Stimulated activated CD8-positive, alpha-beta memory T cell treated with anti-CD3 and anti-CD28 coated beads, Interleukin-4, amount 100 ng/mL, for 24 hours (primary cell): ENCODE measurements at regions not wholly inside any gene's neighbourhood (a gene's known extent, or its start where the extent isn't known, plus 50 kb on each side); places are given as distances from the start of the nearest gene placed in this dataset.

Experiments
- DNase-seq: peaks from one replicate; pipeline ENCODE4 v3.0.0-alpha.2; 2020; ENCODE audit warnings: low read depth

DNA sequence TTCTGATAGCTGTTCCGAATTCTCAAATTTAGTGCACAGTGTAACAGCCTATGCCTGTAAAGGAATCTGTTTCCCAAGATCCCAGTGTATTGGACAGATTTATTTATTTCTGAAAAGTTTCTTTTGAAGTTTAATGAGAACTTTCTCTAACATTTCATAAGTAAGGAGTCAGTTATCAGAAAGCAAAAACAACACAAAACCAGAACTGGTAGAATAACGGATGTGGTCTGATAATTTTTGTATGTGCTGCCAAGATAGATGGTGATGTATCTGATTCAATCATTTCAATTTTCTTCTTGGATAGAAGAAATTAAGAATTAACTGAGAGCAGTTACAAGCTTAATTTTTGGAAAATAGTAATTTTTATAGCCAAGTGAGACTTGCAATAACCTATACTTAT is 374.3 kb downstream of the SOCS6 start:
- DNase-seq: no peak

DNA sequence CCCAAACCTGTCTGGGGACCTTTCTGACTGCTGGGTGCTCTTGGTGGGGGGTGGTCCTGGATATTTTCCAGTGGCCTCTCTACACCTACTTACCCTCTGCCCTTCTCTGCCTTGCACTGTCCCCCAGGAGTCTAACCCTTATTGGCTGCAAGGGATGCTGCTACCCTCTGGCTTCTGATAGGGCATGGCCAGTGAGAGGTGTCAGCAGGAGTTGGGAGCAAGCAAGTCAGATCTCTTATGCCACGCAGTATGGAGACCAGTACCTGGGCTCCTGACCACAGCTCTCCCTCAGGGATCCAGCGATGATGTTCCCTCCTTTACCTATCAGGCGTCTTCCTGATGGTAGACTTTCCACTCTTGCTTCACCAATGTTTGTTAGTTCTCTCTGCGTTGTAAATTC is 373.7 kb downstream of the SOCS6 start:
- no peak for DNase-seq

DNA sequence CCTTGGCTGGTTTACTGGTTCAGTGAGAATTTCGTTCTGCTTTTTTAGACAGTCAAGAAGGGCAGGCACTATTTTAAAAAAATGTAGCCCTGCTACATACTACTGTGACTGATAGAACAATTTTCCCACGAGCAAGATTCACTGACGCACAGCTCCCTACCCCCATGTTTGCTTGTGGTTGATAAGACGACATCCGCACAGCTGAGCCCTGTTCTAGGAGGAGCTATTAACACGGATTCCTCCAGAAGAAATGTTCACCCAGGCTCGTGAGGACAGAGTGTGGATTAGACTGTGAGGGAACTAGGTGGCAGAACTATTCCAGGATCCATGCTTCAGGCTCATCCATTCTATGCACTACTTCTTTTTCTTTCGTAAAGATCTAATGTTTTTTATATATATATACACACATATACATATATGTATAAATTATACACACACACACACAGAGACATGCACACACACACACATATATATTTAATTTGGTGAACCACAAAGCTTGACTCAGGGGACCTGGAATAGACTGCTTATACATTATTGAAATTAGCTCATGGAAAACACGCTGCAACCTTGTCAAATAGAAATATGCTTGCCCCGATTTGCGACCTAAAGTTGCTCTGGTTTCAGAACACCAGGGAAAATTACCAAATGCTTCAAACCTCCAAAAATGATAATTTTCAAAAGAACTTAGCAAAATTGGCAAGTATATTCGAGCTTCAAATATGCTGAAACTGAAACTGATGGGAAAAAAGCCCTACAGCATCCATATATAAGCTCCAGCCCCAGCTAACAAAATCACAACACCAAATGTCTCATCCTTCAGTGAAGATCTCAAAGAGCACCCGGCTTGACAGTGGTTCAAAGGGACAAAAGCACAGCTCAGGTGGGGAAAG is 370.4 kb downstream of the SOCS6 start:
- DNase-seq: peak; percentile 5

DNA sequence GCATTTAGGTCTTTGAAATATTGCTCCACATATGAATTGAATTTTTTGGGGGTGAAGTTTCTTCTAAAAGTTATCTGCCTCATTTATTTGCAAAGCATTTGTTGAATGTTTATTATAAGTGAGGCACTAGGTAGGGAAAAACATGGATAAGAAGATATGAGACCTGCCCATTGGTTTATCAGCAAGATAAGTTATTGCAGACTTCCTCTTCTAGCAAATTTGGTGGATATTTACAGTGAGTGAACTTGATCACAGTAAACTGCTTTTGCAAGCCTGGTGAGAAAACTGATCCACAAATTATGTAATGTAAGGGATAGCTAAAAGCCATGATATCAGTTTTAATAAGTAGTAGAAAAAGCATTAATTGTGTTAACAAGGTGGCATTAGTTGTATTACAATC is 364.8 kb downstream of the SOCS6 start:
- DNase-seq: no peak

DNA sequence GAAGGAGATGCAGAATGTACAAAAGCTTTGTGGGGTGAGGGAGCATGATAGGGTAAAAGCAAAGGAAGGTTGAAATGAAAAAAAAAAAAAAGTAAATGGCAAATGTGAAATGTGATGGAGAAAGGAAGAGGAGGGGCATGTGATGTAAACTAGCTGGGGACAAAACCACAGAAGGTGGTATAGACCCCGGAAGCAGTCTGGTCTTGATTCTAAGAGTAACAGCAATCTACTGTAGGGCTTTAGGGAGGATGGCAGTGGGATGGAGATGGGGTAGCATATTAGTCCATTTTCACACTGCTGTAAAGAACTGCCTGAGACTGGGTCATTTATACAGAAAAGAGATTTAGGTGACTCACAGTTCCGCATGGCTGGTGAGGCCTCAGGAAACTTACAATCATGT is 362.0 kb downstream of the SOCS6 start:
- no peak for DNase-seq

DNA sequence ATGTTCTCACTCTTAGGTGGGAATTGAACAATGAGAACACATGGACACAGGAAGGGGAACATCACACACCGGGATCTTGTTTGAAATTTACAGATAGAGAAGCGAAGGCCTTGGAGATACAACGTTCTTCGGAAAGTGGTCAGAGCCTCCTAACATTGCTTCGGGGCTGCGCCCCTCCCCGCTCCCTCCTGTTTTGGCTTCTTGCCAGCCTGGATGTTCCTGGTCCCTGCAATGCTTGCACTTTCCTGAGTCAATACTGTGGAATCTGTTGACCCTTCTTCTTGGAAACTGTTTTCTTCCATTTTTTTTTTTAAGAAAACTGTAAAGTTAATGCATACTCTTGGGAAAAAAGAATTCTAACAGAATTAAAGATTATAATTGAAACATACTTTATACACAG is 360.8 kb downstream of the SOCS6 start:
- DNase-seq: no peak

DNA sequence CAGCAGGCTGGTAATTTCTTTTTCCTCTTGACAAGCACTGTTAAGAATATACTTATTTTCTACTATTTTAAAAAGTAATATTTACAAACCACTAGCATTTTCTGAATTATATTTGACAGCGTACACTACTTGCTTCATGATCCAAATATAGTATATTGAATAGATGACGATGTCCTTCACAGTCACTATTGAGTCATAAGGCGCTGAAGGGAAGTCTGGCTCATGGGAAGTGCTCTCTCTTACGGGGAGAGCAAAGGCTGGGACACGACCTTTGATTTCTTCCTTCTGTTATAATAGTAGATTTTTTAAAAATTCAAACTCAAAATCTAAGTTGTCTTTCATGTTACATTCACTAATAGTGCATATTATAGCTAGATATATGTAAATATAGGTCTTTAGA is 357.1 kb downstream of the SOCS6 start:
- no peak for DNase-seq

DNA sequence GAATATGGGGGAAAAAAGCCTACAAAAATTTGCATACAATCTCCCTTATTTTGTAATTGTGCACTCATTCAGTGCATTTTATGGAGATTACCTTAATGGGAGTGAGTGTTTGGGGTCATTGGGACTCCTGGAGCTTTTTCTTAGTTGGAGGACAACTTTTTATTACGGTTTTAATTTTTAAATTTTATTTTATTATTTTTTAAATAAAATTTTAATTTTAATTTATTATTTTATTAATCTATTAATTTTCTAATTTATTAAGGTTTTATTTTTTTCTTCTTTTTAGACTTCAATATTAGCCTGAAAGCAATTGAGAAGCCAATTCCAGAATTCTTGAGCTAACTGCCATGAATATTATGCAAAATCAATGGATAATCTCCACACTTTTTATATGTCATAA is 355.0 kb downstream of the SOCS6 start:
- no peak for DNase-seq

DNA sequence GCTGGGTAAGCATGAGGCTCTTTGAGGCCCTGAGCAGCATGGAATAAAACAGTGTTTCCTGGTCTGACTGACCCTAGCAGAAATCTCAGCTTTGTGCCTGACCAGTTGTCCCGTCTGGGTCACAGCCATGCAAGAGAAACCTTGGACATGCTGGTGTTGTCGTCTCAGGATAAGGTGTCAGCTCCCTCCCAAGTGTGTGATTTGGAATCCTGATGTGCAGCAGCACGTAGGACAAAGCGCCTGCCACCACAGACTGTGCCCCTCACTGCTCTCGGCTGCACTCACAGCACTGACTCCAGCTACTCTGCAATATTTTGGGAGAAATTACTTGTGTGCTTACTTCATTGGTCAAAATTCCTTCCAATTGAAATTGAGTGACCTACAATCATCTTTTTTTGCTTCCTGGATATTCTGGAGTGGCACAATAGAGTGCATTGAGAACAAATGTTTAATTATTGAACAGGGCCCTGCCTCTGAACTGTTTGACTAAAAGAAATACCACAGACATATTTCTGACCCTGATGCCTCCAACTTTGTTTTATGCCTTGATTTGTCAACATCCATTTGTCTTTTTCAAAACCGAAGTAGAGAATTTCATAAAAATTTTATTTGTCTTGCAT is 352.4 kb downstream of the SOCS6 start:
- no peak for DNase-seq

DNA sequence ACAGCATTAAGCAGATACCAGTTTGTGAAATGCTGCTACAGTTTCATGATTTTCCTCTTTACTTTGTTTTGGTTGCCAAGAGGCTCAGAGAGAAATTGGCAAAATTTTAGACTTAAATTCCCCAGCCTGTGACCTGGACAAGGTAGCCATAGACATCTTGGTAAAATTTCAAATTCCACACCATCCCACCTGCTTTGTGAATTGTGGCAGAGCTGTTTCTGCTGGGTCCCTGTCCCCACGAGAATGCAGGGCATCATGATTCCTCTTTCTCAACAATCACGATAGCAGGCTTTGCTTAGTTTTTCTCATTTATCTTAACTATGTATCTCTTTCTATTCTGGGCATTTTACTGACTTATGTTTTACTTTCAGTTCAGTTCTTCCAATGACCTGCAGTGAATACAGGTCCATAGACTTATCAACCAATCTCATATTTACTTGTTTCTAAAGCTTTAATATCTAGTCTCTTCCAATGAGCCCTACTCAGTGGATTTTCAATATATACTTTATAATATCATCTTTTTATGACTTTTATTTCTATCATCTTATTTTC is 351.6 kb downstream of the SOCS6 start:
- DNase-seq: no peak

DNA sequence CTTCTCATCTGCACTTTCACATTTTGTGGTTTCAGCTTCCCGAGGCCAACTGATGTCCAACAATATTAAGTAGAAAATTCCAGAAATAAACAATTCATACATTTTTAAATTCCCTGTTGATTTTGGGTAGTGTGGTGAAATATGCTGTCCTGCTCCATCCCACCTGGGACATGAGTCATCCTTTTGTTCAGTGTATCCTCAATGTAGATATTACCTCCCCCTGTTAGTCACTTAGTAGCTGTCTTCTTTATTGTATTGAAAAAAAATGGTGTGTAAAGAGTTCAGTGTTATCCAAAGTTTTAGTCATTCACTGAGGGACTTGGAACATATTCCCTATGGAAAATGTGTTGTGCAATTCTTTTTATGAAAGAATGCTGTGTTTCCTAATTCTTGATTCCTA is 348.1 kb downstream of the SOCS6 start:
- DNase-seq: no peak

DNA sequence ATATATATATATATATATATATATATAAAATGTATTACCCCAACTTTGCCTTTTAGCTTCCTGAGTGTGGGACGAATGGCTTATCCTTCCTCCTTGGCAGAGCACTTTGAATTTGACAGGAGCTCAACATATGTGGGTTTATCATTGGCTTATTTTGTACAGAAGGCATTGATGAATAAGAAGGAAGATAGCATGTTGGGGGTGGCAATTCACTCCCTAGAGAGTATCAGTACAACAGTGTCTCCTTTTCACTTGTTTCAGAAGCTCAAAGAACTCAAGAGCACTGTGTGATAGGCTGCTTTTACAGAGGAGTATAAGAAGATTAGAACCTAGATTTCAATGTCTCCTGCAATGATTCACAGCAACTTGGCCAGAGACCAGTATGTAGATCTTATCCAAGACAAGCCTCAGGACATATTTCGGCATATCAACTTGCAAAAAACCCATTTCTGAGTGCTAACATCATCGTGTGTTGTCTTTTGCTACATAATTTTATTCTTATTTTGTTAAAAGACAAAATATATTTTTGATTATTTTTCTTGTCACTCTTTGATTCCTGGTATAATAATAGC is 345.8 kb downstream of the SOCS6 start:
- DNase-seq: no peak

DNA sequence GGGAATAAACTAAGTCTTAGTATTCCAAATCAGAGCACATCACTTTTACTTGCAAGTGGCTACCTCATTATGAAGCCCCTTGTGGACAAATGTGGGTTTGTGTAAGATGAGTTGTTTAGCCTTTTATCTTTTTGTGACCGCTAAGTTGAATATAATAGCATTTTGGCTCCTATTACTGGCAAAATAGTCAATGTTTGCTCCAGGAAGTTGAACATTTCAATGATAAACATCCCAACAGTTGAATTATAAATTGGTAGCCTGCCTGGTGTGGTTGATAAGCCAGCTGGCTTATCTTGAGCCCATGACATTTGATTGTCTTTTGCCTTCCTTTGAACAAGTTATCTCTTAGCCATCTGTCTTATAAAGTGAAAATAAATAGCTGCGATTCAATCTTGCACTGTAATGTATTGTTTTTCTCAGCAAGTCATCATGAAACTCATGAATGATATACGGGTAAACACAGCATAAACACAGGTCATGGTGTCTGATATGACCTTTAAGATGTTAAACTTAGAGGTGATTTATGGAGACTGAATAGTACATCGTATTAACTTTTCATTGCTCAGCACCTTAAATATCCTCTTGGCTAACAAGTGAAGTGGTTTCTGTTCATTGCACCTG is 338.4 kb downstream of the SOCS6 start:
- no peak for DNase-seq

DNA sequence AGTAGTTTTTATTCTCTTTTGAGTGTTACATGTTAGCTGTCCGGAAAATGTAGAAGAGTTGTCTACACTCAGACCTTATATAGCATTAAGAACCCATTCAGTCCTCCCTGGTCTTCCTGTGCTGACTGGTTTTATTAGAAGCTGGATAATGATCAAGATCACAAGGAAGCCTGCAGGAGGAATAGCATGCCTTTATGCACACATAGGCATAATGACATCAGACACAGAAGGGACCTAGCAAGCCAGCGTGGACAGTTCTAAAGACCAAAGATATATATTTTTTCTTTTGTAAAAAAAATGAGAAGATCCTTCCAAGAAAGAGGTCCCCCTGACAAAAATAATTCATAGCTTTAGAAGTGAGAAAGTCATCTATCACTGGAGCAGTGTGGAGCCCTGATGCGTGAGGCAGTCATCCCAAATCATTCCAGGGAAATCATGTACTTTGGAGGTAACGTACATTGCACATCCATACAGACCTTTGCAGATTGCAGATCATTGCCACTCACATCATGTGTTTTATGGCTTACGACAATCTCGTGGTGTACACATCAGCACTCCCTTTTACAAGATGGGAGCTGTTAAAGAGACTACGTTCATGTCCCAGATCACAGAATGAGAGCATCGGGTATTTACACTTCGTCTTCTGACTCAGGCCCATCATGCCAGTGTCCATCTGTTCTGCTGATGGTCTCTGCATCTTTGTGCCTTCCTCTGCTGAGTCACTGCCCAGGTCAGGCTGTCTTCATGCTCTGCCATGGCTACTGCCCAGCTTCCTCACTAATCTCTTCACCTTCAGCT is 334.0 kb downstream of the SOCS6 start:
- DNase-seq: no peak

DNA sequence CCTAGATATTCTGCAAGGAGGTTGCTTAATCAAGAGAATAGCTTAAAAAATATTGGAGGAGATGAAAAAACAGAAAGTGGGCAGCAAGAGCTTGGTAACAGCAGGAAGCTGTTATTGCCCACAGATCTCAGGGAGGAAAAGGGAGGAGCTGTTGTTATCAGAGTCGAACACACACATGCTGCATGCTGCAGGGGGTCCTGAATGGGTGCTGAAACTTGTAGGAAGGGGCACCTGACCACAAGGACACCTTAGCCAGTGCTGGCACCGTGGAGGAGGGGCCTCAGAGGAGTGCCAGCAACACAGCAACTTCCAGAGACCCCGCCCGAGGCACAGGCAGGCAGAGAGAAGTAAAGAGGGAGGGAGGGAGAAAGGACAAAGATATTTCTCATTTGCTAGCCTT is 332.9 kb downstream of the SOCS6 start:
- DNase-seq: no peak

DNA sequence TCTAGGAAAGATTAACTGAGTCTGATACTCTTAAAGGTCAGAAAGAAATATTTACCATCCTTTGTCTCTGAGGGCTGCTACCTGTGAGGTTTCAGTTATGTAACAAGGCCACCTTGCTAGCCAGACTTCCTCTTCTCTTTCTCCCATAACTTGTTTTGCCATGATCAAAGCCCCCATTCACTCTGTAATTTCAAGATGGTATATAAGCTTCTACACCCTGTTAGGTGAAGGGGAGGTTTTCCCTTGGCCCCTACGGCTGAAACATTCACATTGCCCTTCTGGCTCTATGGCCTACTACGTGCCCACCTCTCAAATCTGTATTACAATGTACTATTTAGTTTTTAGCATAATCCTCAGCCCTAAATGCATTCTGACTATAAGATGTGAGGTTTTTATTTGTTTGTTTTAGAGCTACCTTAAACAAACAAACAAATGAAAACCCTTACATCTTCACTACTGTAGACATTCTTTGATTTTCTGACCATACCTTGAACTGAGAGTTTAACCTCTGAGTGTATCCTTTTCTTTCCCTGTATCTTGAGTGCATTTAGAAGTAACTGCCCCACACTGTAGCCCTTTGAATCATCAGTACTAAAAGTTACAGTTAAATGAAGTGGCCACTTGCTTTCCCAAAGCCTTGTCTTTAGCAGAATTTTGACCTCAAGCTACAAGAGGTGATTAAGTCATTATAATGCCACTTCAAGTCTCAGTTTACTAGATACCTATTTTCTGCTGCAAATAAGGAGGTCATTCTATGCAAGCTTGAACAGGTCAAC is 332.2 kb downstream of the SOCS6 start:
- DNase-seq: no peak

DNA sequence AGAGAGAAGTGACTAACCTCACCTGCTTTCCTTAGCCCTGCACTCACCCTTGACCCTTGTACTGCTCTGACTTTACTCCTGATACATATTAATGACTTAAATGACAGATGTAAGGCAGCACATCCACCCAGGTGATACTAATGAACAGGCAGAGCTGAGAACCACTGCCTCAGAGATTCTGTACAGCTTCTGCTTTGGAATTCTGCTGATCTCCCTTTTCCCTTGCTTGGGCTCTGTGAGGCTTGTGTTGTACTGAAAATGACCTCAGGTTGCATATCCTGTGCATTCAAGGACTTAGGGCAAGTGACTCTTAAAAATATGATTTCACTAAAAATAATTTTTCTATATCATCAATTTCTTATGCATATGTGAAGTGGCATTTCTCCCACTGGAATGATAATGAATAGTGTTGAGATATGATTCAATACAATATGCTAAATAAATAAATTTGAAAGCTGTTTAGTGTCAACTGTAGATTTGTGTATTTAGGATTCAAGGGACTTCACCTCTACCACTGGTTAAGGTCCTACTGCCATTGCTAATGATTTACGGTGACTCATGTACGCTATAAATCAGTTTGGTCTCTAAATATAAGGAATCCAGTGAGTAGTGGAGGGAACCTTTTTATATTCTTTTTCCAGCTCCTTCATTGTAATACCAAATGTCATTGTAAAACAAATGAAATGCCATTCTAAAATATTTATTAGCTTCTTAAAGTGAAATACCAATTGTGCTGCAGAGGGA is 328.3 kb downstream of the SOCS6 start:
- no peak for DNase-seq

DNA sequence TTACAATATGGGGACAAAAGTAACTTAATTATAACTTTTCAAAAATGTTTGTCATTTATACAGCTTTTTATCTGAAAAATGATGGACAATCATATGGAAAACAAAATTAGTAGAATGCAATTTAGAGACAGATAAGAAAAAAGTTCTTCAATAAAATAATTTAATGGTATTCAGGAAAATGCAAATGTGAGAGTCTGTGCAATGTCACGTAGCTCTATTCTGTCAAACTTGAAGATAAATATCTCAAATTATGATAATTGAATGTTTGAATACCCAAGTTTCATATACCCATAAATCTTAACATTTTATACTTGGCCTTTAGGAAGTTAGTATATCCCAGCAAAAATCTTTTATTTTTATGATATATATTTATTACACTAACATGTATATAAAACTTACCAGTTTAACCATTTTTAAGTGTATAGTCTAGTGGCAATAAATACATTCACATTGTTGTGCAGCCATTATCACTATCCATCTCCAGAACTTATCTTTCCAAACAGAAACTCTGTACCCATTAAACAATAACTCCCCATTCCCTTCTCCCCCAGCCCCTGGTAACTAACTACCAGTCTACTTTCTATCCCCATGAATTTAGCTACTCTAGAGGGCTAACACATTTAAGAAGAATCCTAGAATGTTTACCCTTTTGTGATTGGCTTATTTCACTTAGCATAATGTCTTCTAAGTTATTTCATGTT is 311.5 kb downstream of the SOCS6 start:
- no peak for DNase-seq

DNA sequence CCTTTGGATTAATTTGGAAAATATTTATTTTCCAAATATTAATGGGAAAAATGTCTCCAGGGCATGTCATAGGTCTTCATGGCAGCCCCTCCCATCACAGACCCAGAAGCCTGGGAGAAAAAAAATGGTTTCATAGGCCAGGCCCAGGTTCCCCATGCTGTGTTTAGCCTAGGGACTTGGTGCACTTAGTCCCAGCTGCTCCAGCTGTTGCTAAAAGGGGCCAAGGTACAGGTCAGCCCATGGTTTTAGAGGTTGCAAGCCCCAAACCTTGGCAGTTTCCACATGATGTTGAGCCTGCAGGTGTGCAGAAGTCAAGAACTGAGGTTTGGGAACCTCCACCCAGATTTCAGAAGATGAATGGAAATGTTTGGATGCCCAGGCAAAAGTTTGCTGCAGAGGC is 309.6 kb downstream of the SOCS6 start:
- DNase-seq: no peak

DNA sequence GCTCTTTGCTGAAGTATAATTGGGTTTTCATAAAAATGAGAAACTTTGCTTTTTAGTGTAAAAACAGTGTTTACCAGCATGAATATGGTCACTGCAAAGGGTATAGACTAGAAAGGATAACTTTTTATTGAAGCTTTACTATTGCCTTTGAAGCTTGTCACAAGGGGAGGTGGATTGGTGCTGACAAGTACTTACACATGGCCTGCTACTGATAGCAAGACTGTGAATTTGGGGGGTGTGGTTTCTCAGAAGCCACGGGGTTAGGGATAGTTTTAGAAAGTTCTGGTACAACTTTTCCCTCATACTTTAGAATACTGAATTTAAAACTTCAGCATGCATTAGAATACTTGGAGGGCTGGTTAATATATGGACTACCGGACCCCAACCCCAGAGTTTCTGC is 294.1 kb downstream of the SOCS6 start:
- no peak for DNase-seq
